GM19463 (cell line): ENCODE measurements at regions not wholly inside any gene's neighbourhood (a gene's known extent, or its start where the extent isn't known, plus 50 kb on each side); places are given as distances from the start of the nearest gene placed in this dataset.

Experiments used
- ATAC-seq: cut with Tn5 transposase; IDR thresholded peaks from one replicate; pipeline ENCODE4 v1.9.1; 2021; ENCODE audit warnings: mild to moderate bottlenecking, moderate library complexity; ENCODE audit not compliant: unreplicated experiment

GRCh38 chr13:40206241-40207000 lies 460.0 kb downstream of the FOXO1 start:
- peak; percentile 49 for ATAC-seq

- ATAC-seq, result peak; percentile 79
Observed at GRCh38 chr13:40207001-40207478, 459.4 kb downstream of the FOXO1 start.

GRCh38 chr13:40208517-40208916 lies 457.9 kb downstream of the FOXO1 start:
- no peak for ATAC-seq

GRCh38 chr13:40210865-40211585 lies 455.4 kb downstream of the FOXO1 start:
- ATAC-seq, result no peak

GRCh38 chr13:40211586-40211968 lies 454.9 kb downstream of the FOXO1 start:
- ATAC-seq, result no peak

GRCh38 chr13:40213779-40214178 lies 452.7 kb downstream of the FOXO1 start:
- ATAC-seq, result no peak

- ATAC-seq, result no peak
Observed at GRCh38 chr13:40215311-40215710, 451.1 kb downstream of the FOXO1 start.

- ATAC-seq, result no peak
Observed at GRCh38 chr13:40215747-40216146, 450.7 kb downstream of the FOXO1 start.

- no peak for ATAC-seq
Observed at GRCh38 chr13:40217675-40218074, 448.8 kb downstream of the FOXO1 start.

GRCh38 chr13:40220299-40220935 lies 446.0 kb downstream of the FOXO1 start:
- no peak for ATAC-seq

GRCh38 chr13:40221131-40221459 lies 445.3 kb downstream of the FOXO1 start:
- ATAC-seq, result no peak

GRCh38 chr13:40221460-40222201 lies 444.8 kb downstream of the FOXO1 start:
- ATAC-seq, result no peak

GRCh38 chr13:40223585-40223984 lies 442.9 kb downstream of the FOXO1 start:
- no peak for ATAC-seq

- no peak for ATAC-seq
Observed at GRCh38 chr13:40228496-40228895, 437.9 kb downstream of the FOXO1 start.

GRCh38 chr13:40228990-40229389 lies 437.5 kb downstream of the FOXO1 start:
- ATAC-seq, result no peak

GRCh38 chr13:40230833-40231266 lies 435.6 kb downstream of the FOXO1 start:
- no peak for ATAC-seq

- ATAC-seq, result no peak
Observed at GRCh38 chr13:40231311-40231710, 435.1 kb downstream of the FOXO1 start.

GRCh38 chr13:40231751-40232150 lies 434.7 kb downstream of the FOXO1 start:
- ATAC-seq, result no peak

GRCh38 chr13:40232311-40233040 lies 434.0 kb downstream of the FOXO1 start:
- ATAC-seq, result no peak

- ATAC-seq, result no peak
Observed at GRCh38 chr13:40233731-40234195, 432.7 kb downstream of the FOXO1 start.
